ENCODE measurements at regions not wholly inside any gene's neighbourhood (a gene's known extent, or its start where the extent isn't known, plus 50 kb on each side); places are given as distances from the start of the nearest gene placed in this dataset.
A peak's percentile ranks its signal among the peaks of the same experiment; 100 is the strongest.

DNA sequence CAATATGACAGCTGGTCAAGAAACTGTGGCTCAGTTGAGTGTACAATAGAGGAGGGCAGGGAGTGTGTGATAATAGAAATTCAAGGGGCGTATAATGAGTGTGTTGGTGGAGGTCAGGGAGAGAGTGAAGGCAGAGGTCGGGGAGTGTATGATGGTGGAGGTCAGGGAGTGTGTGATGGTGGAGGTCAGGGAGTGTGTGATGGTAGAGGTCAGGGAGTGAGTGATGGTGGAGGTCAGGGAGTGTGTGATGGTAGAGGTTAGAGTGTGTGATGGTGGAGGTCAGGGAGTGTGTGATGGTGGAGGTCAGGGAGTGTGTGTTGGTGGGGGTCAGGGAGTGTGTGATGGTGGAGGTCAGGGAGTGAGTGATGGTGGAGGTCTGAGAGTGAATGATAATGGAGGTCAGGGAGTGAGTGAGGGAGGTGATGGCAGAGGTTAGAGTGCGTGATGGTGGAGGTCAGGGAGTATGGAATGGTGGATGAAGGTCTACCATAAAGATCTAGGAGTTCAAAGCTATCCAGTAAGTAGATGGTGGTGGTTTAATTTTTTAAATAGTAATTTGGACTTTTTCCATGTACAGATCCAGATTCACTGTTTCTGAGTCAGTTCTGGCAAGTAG, 57.7 kb upstream of the TNS3 start:
- no peak for DNase-seq (ENCODE audit: low read depth)

DNA sequence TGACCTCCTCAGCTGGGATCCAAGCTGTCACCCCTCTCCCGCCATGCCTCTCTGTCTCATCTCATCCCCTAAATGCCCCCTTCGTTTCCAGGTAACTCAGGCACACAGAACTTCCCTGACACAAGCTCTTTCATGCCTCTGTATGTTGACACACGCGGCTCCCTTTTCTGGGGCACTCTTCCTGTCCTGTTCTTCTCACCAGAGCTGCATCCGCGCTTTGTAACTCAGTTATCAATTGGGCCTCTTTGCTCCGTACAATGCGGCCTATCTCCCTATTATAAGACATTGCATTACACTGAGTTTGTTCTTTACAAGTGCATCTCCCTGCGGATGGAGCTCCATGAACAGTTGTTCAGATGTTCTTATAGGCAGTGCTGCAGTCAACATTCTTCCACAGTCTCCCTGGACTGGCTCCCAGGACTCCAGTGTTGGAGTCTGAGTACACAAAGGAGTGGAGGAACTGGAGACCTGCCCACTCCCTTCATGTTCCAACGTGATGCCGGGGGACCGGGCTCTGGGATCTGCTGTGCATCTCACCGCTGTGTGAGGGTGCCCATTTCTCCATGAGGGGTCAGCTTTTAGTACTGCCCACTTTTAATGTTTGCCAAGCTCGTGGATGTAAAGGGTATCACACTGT, 56.9 kb upstream of the TNS3 start:
- DNase-seq (ENCODE audit: low read depth): no peak

DNA sequence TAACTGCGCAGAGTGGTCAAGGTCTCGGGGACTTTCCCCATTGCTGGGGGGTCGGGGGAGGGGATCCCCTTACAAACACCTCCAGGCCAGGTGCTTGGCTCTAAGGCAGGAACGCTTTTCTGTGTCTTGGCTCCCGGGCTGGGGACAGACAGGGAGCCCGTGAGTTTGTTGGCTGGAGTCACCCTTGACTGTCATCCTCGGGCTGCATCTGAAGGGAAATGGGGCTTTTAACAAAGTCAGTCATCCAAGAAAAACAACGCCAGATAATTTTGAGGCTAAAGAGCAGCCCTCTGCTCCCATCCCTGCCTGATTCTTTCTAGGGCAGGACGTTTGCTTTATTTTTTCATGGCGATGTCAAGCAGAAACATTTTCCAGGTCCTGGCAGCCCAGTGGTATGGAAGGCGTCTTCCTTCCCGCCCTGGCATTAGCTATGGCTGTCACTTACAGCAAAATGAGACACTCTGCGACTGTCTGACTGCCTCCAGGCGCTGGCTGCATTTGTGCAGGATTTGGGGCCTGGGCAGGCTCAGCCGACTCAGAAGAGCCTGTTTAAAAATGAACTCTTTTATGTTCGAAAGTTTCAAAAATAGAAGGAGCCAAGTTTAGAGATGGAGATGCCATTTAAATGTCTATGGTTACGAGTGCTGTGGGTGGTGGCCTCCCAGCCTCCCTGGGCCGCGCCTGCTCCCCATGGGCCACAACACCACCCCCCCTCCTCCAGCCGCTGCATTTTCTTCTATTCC, 54.7 kb upstream of the TNS3 start:
- no peak for DNase-seq (ENCODE audit: low read depth)

DNA sequence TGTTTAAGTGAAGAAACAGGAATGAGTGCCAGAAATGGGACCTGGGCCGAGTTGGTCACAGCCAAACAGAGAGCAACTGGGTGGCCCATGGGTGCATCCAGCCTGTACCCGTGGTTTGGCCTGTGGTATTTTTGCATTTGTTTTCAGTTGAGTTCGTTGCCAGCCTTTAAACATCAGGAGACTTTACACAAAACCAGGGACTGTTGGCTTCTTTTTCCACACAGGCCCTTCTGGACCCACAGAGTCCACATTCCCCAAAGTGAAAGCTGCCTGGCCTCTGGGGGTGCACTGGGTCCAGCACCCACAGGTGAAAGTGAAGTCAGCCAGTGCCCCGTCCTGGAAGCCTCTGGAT, 54.1 kb upstream of the TNS3 start:
- DNase-seq (ENCODE audit: low read depth): peak; percentile 52

DNA sequence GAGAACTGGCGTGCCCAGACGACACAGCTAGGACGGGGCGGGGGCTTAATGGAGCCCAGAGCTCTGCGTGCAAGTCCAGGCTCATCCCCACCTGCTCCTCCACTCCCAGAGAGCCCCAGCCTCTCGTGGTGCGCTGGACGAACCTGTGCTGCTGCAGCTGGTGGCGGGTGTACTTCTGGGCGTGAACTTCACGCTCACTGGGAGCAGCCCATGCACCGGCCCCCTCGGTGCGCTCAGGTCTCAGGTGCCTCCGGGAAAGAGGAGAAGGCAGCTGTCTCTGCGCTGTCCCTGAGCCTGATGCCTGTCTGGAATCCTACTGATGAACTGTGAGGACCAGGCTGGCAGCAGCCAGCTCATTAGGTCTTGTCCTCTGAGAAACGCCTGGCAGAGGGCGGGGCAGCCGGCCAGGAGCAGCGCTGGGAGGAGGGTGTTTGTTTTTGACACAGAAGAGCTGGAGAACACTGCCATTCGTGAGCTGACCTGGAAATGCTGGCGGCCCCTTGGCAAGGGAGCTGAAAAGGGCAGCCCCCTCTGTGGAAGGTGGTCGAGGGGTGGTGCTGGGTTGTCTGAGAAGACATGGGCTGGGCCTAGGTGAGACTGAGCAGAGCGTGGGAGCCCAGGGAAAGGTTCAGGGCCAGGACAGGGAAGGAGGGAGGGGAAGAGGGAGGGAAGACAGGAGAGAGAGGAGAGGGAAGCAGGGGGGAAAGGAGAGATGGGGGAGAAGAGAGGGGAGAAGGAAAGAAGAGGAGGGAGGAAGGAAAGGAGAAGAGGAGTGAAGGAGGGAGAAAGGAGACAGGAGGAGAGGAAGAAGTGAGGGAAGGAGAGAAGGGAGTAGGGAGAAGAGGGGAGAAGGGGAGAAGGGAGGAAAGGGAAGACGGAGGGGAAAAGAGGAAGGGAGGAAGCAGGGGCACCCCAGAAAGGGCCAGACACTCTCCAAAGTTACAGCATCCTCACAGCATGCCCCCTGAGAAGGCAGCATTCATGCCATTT, 53.5 kb upstream of the TNS3 start:
- DNase-seq (ENCODE audit: low read depth): peak; percentile 47

DNA sequence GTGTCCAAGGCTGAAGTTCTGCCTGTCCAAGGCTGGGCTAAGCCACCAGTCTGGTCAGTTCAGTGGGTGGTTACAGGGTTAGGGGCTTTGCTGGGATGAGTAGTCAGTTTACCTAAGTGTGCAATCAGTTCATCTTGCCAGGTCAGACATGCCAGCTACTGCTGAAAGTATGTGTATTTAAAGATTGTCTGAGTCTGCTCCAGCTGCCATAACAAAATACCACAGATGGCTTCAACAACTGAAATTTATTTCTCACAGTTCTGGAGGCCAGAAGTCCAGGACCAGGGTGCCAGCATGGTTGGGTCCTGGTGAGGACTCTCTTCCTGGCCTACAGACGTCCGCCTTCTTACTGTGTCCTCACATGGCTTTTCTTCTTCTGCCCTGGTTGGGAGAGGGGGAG, 52.4 kb upstream of the TNS3 start:
- no peak for DNase-seq (ENCODE audit: low read depth)

DNA sequence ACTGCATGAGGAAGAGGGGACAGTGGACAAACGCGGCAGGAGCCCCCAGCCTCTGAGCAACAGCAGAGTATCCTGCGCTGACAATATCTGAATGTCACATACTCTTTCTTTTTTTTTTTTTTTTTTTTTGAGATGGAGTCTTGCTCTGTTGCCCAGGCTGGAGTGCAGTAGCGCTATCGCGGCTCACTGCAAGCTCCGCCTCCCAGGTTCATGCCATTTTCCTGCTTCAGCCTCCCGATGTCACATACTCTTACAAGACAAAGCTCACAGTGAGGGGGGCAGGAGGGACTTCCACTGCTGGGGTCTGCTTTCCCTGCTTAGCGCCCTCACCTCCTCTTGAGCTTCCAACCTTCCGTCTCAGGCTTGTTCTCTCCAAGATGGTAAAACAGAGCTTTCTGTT, 51.2 kb upstream of the TNS3 start:
- DNase-seq (ENCODE audit: low read depth): no peak
